Chondrocyte (in vitro differentiated cells): ENCODE measurements at regions not wholly inside any gene's neighbourhood (a gene's known extent, or its start where the extent isn't known, plus 50 kb on each side); places are given as distances from the start of the nearest gene placed in this dataset.
"Not testable (repeated sequence)": the region's sequence is repeated elsewhere in the genome, so short reads cannot be mapped to it uniquely, and the experiment has no call there.

ENCODE experiments used
- DNase-seq: peaks from one replicate; pipeline ENCODE4 v3.0.0; 2021; ENCODE audit warnings: mixed read lengths, low spot score
- H3K27ac Mint-ChIP-seq: one replicate; pipeline ENCODE4 v1.8.0; 2021; ENCODE audit warnings: mild to moderate bottlenecking, moderate library complexity, mixed read lengths; ENCODE audit not compliant: unreplicated experiment
- H3K27me3 Mint-ChIP-seq: 2 replicates; pipeline ENCODE4 v1.8.0; 2021; ENCODE audit warnings: low read depth, mixed read lengths
- H3K36me3 Mint-ChIP-seq: 2 replicates; pipeline ENCODE4 v1.8.0; 2021; ENCODE audit warnings: low read depth, mixed read lengths
- H3K4me1 Mint-ChIP-seq: 2 replicates; pipeline ENCODE4 v1.8.0; 2021; ENCODE audit warnings: low read depth, mild to moderate bottlenecking, mixed read lengths
- H3K4me3 Mint-ChIP-seq: one replicate; pipeline ENCODE4 v1.8.0; 2021; ENCODE audit warnings: mild to moderate bottlenecking, moderate library complexity, mixed read lengths; ENCODE audit not compliant: unreplicated experiment
- H3K9me3 Mint-ChIP-seq: 2 replicates; pipeline ENCODE4 v1.8.0; 2021; ENCODE audit warnings: low read depth, mixed read lengths
- CTCF ChIP-seq: fragments of 200-600 bp; sonication (generic); IDR thresholded peaks from 2 replicates; pipeline ENCODE4 v1.5.0; 2021; ENCODE audit warnings: antibody characterized with exemption, mild to moderate bottlenecking, moderate library complexity

- peaks cover 2% of the 10 kb centered on the region for H3K4me1 Mint-ChIP-seq
- H3K9me3 Mint-ChIP-seq, result no peaks in the 10 kb centered on the region
- H3K27ac Mint-ChIP-seq, result no peak overlapping the region
- peak overlapping the region; percentile 40 for H3K4me3 Mint-ChIP-seq
- no peaks in the 10 kb centered on the region for H3K36me3 Mint-ChIP-seq
- no peak for DNase-seq
- H3K27me3 Mint-ChIP-seq, result peaks cover 15% of the 10 kb centered on the region
- TF ChIP-seq CTCF, result peak; percentile 58
These were observed 388.0 kb downstream of the SEC14L1 start for GRCh38 chr17:77528516-77529327.

- Mint-ChIP-seq H3K27me3 (peaks cover 15% of the 10 kb centered on the region), H3K27ac (no peak overlapping the region), H3K4me3 (no peak overlapping the region), H3K36me3 (peaks cover 2% of the 10 kb centered on the region), H3K4me1 (peaks cover 2% of the 10 kb centered on the region), H3K9me3 (peaks cover 2% of the 10 kb centered on the region)
- DNase-seq, result no peak
- TF ChIP-seq CTCF, result no peak
These were observed 388.5 kb downstream of the SEC14L1 start for GRCh38 chr17:77529328-77529650.

GRCh38 chr17:77530591-77530990 is 389.8 kb downstream of the SEC14L1 start:
- no peak overlapping the region for H3K4me3 Mint-ChIP-seq
- no peak for TF ChIP-seq CTCF
- peaks cover 7% of the 10 kb centered on the region for H3K27me3 Mint-ChIP-seq
- peaks cover 2% of the 10 kb centered on the region for H3K4me1 Mint-ChIP-seq
- peaks cover 4% of the 10 kb centered on the region for H3K9me3 Mint-ChIP-seq
- no peak for DNase-seq
- H3K36me3 Mint-ChIP-seq, result peaks cover 3% of the 10 kb centered on the region
- H3K27ac Mint-ChIP-seq, result no peak overlapping the region

- TF ChIP-seq CTCF, result no peak
- no peak overlapping the region for H3K27ac Mint-ChIP-seq
- no peak for DNase-seq
- H3K4me3 Mint-ChIP-seq, result no peak overlapping the region
- H3K27me3 Mint-ChIP-seq, result peaks cover 7% of the 10 kb centered on the region
- peaks cover 4% of the 10 kb centered on the region for H3K9me3 Mint-ChIP-seq
- peaks cover 3% of the 10 kb centered on the region for H3K36me3 Mint-ChIP-seq
- peaks cover 2% of the 10 kb centered on the region for H3K4me1 Mint-ChIP-seq
These were observed 390.2 kb downstream of the SEC14L1 start for GRCh38 chr17:77531002-77531401.

GRCh38 chr17:77531641-77532040 is 390.9 kb downstream of the SEC14L1 start:
- Mint-ChIP-seq H3K9me3 (peaks cover 4% of the 10 kb centered on the region), H3K27ac (no peak overlapping the region), H3K4me3 (no peak overlapping the region), H3K36me3 (peaks cover 3% of the 10 kb centered on the region), H3K4me1 (peaks cover 2% of the 10 kb centered on the region), H3K27me3 (peaks cover 8% of the 10 kb centered on the region)
- no peak for DNase-seq
- no peak for TF ChIP-seq CTCF

GRCh38 chr17:77533697-77534096 is 392.9 kb downstream of the SEC14L1 start:
- not testable (repeated sequence) for H3K4me1 Mint-ChIP-seq, H3K36me3 Mint-ChIP-seq, H3K27ac Mint-ChIP-seq, H3K9me3 Mint-ChIP-seq, H3K4me3 Mint-ChIP-seq, DNase-seq
- peaks cover 14% of the 10 kb centered on the region for H3K27me3 Mint-ChIP-seq
